CD4-positive, alpha-beta T cell (primary cell): ENCODE measurements at regions not wholly inside any gene's neighbourhood (a gene's known extent, or its start where the extent isn't known, plus 50 kb on each side); places are given as distances from the start of the nearest gene placed in this dataset.

Source experiments
- ATAC-seq: fragments of 200-7000 bp; cut with Tn5 transposase; one replicate; pipeline ENCODE4 v1.10.0; 2022; ENCODE audit warnings: mild to moderate bottlenecking; ENCODE audit not compliant: poor library complexity
- CTCF ChIA-PET: fragments of 350-600 bp; sonication (Branson Sonifier 250); formaldehyde crosslinking; loops from one replicate; lab custom pipeline; 2021; ENCODE audit warnings: antibody characterized with exemption, inconsistent platforms; lab: Charles Lee
- POLR2A ChIA-PET: fragments of 350-600 bp; sonication (Branson Sonifier 250); formaldehyde crosslinking; loops from one replicate; lab custom pipeline; 2021; ENCODE audit warnings: antibody characterized with exemption, inconsistent platforms; lab: Charles Lee
- DNase-seq, 14 experiments: peaks; one replicate each; pipeline ENCODE4 v3.0.0-alpha.2; 2013 to 2020; ENCODE audit warnings: mixed read lengths in 2 of 14
- H3K27ac ChIP-seq, 2 donors: one replicate each; pipeline versions ENCODE4 v1.5.1 to v1.7.0; 2013; ENCODE audit warnings: low read length in 2 of 2, low read depth in 1 of 2, mild to moderate bottlenecking in 1 of 2
- H3K27me3 ChIP-seq, 2 experiments: 1 replicate in 1 of 2; 2 replicates in 1 of 2; pipeline versions ENCODE4 v1.6.1 to v1.7.0; 2013; ENCODE audit warnings: low read length in 2 of 2, control low read depth in 1 of 2, mild to moderate bottlenecking in 1 of 2, moderate library complexity in 1 of 2; ENCODE audit not compliant: insufficient read depth in 2 of 2, control insufficient read depth in 1 of 2
- H3K36me3 ChIP-seq: one replicate; pipeline ENCODE4 v1.6.1; 2013; ENCODE audit warnings: low read length, control low read depth; ENCODE audit not compliant: insufficient read depth
- H3K4me1 ChIP-seq: one replicate; pipeline ENCODE4 v1.6.1; 2013; ENCODE audit warnings: low read length, control low read depth; ENCODE audit not compliant: insufficient read depth
- H3K4me3 ChIP-seq: one replicate; pipeline ENCODE4 v1.5.1; 2013; ENCODE audit warnings: mild to moderate bottlenecking, low read length, moderate library complexity
- H3K9me3 ChIP-seq, 2 experiments: 1 replicate in 1 of 2; 2 replicates in 1 of 2; pipeline versions ENCODE4 v1.6.1 to v1.7.0; 2013; ENCODE audit warnings: low read length in 2 of 2, mild to moderate bottlenecking in 2 of 2, control low read depth in 1 of 2, moderate library complexity in 1 of 2; ENCODE audit not compliant: control insufficient read depth in 1 of 2, insufficient read depth in 1 of 2
- H3K27ac Mint-ChIP-seq: one replicate; pipeline ENCODE4 v1.8.0; 2020; ENCODE audit warnings: mixed read lengths
- H3K27me3 Mint-ChIP-seq: one replicate; pipeline ENCODE4 v1.8.0; 2021; ENCODE audit warnings: mixed read lengths
- H3K36me3 Mint-ChIP-seq: one replicate; pipeline ENCODE4 v1.8.0; 2021; ENCODE audit warnings: low read depth, mixed read lengths
- H3K4me1 Mint-ChIP-seq: one replicate; pipeline ENCODE4 v1.8.0; 2021; ENCODE audit warnings: low read depth, mixed read lengths
- H3K4me3 Mint-ChIP-seq: one replicate; pipeline ENCODE4 v1.8.0; 2020; ENCODE audit warnings: mild to moderate bottlenecking, mixed read lengths
- H3K9me3 Mint-ChIP-seq: one replicate; pipeline ENCODE4 v1.8.0; 2020; ENCODE audit warnings: mixed read lengths
- CTCF ChIP-seq: fragments of 200-600 bp; IDR thresholded peaks from one replicate; pipeline ENCODE4 v1.8.0; 2022; ENCODE audit warnings: antibody characterized with exemption, mild to moderate bottlenecking
- intact Hi-C, 2 experiments: fragments of 100-400 bp; cut with DNase I in 1 of 2; cut with micrococcal nuclease in 1 of 2; formaldehyde crosslinking; loops; one replicate each; pipeline versions ENCODE4 v1.15.1 to v1.9.0; 2023 to 2025; cut with DNase I, micrococcal nuclease

GRCh38 chr6:33882154-33882553 lies 78.4 kb upstream of the MLN start:
- ATAC-seq (no peak), DNase-seq (no peak)
- H3K27ac Mint-ChIP-seq: no peak overlapping the region
- no peaks in the 10 kb centered on the region for H3K27me3 Mint-ChIP-seq
- Histone ChIP-seq H3K27me3 (no peaks in the 10 kb centered on the region), H3K9me3 (no peaks in the 10 kb centered on the region), H3K4me1 (peaks cover 17% of the 10 kb centered on the region), H3K4me3 (no peak overlapping the region), H3K36me3 (no peaks in the 10 kb centered on the region), H3K27ac (no peak overlapping the region)
- H3K9me3 Mint-ChIP-seq: no peaks in the 10 kb centered on the region
- H3K4me1 Mint-ChIP-seq: peaks cover 15% of the 10 kb centered on the region
- ChIA-PET POLR2A (no interaction called here), CTCF (no interaction called here)
- TF ChIP-seq CTCF: no peak
- intact Hi-C loops: no loop called here
- H3K4me3 Mint-ChIP-seq: no peak overlapping the region
- no peaks in the 10 kb centered on the region for H3K36me3 Mint-ChIP-seq

- Mint-ChIP-seq H3K36me3 (no peaks in the 10 kb centered on the region), H3K4me3 (no peak overlapping the region), H3K27ac (no peak overlapping the region), H3K27me3 (no peaks in the 10 kb centered on the region), H3K9me3 (no peaks in the 10 kb centered on the region), H3K4me1 (peaks cover 5% of the 10 kb centered on the region)
- TF ChIP-seq CTCF: no peak
- Histone ChIP-seq H3K36me3 (no peaks in the 10 kb centered on the region), H3K27ac (no peak overlapping the region), H3K27me3 (no peaks in the 10 kb centered on the region), H3K4me3 (no peak overlapping the region), H3K4me1 (peaks cover 3% of the 10 kb centered on the region), H3K9me3 (no peaks in the 10 kb centered on the region)
- ChIA-PET CTCF (no interaction called here), POLR2A (no interaction called here)
- ATAC-seq (no peak), DNase-seq (no peak)
- intact Hi-C loops: no loop called here
Measured at GRCh38 chr6:33880766-33881165, 77.0 kb upstream of the MLN start.

DNA sequence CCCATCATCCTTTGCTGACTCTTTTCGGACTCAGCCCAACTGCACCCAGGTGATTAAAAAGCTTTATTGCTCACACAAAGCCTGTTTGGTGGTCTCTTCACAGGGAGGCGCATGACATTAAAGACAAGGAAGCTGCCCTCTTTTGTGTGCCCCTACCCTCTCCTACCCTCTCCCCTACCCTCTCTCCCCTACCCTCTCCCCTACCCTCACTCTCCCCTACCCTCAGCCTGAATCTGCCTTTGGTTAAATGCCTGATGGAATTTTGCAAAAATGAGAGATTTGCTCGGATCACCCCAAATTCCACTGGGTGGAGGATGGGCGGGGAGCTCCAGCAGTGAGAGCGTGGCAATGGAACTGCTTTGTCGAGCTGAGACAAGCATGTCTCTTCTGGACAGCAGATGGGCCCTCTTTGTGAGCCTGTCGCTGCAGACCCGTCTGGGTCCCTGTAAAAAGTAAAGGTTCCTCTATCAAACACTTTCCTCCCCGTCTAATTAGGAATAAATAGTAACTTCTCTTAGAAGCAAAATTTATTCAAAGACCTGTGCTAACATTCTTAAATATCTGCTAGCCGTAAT lies 76.4 kb upstream of the MLN start:
- no peak overlapping the region for H3K4me3 Mint-ChIP-seq
- no peaks in the 10 kb centered on the region for H3K9me3 Mint-ChIP-seq
- CTCF ChIA-PET: no interaction called here
- peaks cover 5% of the 10 kb centered on the region for H3K4me1 Mint-ChIP-seq
- no peak overlapping the region for H3K27ac ChIP-seq
- DNase-seq: no peak
- H3K4me1 ChIP-seq: peaks cover 4% of the 10 kb centered on the region
- no peak for TF ChIP-seq CTCF
- H3K27ac Mint-ChIP-seq: no peak overlapping the region
- intact Hi-C loops: no loop called here
- no peaks in the 10 kb centered on the region for H3K36me3 ChIP-seq
- no peaks in the 10 kb centered on the region for H3K36me3 Mint-ChIP-seq
- H3K4me3 ChIP-seq: no peak overlapping the region
- POLR2A ChIA-PET: no interaction called here
- no peaks in the 10 kb centered on the region for H3K27me3 Mint-ChIP-seq
- no peaks in the 10 kb centered on the region for H3K9me3 ChIP-seq
- ATAC-seq: no peak
- no peaks in the 10 kb centered on the region for H3K27me3 ChIP-seq
